HEK293 (cell line): ENCODE measurements at regions not wholly inside any gene's neighbourhood (a gene's known extent, or its start where the extent isn't known, plus 50 kb on each side); places are given as distances from the start of the nearest gene placed in this dataset.

ENCODE experiments used
- BCL11B ChIP-seq: fragments of 450-650 bp; formaldehyde crosslinking; IDR thresholded peaks from 2 replicates; pipeline ENCODE4 v1.5.1; 2016; ENCODE audit warnings: low read depth, missing biosample characterization, missing genetic modification characterization
- KLF7 ChIP-seq: fragments of 450-650 bp; formaldehyde crosslinking; IDR thresholded peaks from 2 replicates; pipeline ENCODE4 v1.5.1; 2016; ENCODE audit warnings: missing biosample characterization, missing genetic modification characterization, borderline replicate concordance
- KLF8 ChIP-seq: fragments of 450-650 bp; formaldehyde crosslinking; IDR thresholded peaks from 2 replicates; pipeline ENCODE4 v1.5.1; 2016; ENCODE audit warnings: missing biosample characterization, missing genetic modification characterization
- ZBTB1 ChIP-seq: fragments of 450-650 bp; formaldehyde crosslinking; IDR thresholded peaks from 2 replicates; pipeline ENCODE4 v1.5.1; 2016; ENCODE audit warnings: missing biosample characterization, missing genetic modification characterization
- ZBTB11 ChIP-seq: fragments of 450-650 bp; formaldehyde crosslinking; conservative IDR thresholded peaks from 2 replicates; pipeline ENCODE4 v1.5.1; 2016; ENCODE audit warnings: low read depth, missing biosample characterization, missing genetic modification characterization
- ZBTB7A ChIP-seq: fragments of 450-650 bp; formaldehyde crosslinking; IDR thresholded peaks from 2 replicates; pipeline ENCODE4 v1.5.1; 2016; ENCODE audit warnings: low read depth, missing biosample characterization, missing genetic modification characterization
- ZNF16 ChIP-seq: fragments of 450-650 bp; formaldehyde crosslinking; IDR thresholded peaks from 2 replicates; pipeline ENCODE4 v1.5.1; 2016; ENCODE audit warnings: low read depth, missing biosample characterization, missing genetic modification characterization
- ZNF18 ChIP-seq: fragments of 450-650 bp; formaldehyde crosslinking; IDR thresholded peaks from 2 replicates; pipeline ENCODE4 v1.5.1; 2016; ENCODE audit warnings: missing biosample characterization, missing genetic modification characterization
- ZNF211 ChIP-seq: fragments of 450-650 bp; formaldehyde crosslinking; IDR thresholded peaks from 2 replicates; pipeline ENCODE4 v1.5.1; 2016; ENCODE audit warnings: low read depth, missing biosample characterization, missing genetic modification characterization
- ZNF510 ChIP-seq: fragments of 450-650 bp; formaldehyde crosslinking; IDR thresholded peaks from 2 replicates; pipeline ENCODE4 v1.5.1; 2018; ENCODE audit warnings: mild to moderate bottlenecking, missing genetic modification characterization, missing biosample characterization; ENCODE audit not compliant: insufficient replicate concordance
- ZNF658 ChIP-seq: fragments of 450-650 bp; formaldehyde crosslinking; IDR thresholded peaks from 2 replicates; pipeline ENCODE4; 2016; ENCODE audit warnings: missing biosample characterization, missing genetic modification characterization
- ZNF791 ChIP-seq: fragments of 450-650 bp; formaldehyde crosslinking; IDR thresholded peaks from 2 replicates; pipeline ENCODE4 v1.5.1; 2016; ENCODE audit warnings: missing biosample characterization, missing genetic modification characterization
- TF ChIP-seq, protein P1 (sequence below): fragments of 450-650 bp; IDR thresholded peaks from 2 replicates; pipeline ENCODE4 v1.5.1; 2018; ENCODE audit warnings: missing biosample characterization, mild to moderate bottlenecking, missing genetic modification characterization
- TF ChIP-seq, protein P2 (sequence below): fragments of 450-650 bp; formaldehyde crosslinking; IDR thresholded peaks from 2 replicates; pipeline ENCODE4 v1.5.1; 2016; ENCODE audit warnings: missing biosample characterization, missing genetic modification characterization
- TF ChIP-seq, protein P3 (sequence below): fragments of 450-650 bp; formaldehyde crosslinking; IDR thresholded peaks from 2 replicates; pipeline ENCODE4 v1.5.1; 2016; ENCODE audit warnings: missing biosample characterization, missing genetic modification characterization
- TF ChIP-seq, protein P4 (sequence below): fragments of 450-650 bp; formaldehyde crosslinking; IDR thresholded peaks from 2 replicates; pipeline ENCODE4 v1.5.1; 2016; ENCODE audit warnings: missing biosample characterization, missing genetic modification characterization

GRCh38 chr18:57921708-57922107 is 118.6 kb upstream of the ATP8B1 start (continued):
- TF ChIP-seq, protein P1, sequence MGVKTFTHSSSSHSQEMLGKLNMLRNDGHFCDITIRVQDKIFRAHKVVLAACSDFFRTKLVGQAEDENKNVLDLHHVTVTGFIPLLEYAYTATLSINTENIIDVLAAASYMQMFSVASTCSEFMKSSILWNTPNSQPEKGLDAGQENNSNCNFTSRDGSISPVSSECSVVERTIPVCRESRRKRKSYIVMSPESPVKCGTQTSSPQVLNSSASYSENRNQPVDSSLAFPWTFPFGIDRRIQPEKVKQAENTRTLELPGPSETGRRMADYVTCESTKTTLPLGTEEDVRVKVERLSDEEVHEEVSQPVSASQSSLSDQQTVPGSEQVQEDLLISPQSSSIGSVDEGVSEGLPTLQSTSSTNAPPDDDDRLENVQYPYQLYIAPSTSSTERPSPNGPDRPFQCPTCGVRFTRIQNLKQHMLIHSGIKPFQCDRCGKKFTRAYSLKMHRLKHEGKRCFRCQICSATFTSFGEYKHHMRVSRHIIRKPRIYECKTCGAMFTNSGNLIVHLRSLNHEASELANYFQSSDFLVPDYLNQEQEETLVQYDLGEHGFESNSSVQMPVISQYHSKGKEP: no peak
- TF ChIP-seq ZNF658 (no peak), ZNF16 (tag by site-specific recombination) (no peak), ZNF510 (no peak), BCL11B (tag by site-specific recombination) (no peak), ZNF18 (tag by site-specific recombination) (peak; percentile 27; the same call in 1 of the 2 replicates), ZNF791 (tag by site-specific recombination) (no peak), ZNF211 (tag by site-specific recombination) (no peak), ZBTB7A (tag by site-specific recombination) (no peak), ZBTB1 (tag by site-specific recombination) (no peak), ZBTB11 (no peak), KLF7 (tag by site-specific recombination) (no peak), KLF8 (tag by site-specific recombination) (no peak)
- TF ChIP-seq, protein P2, sequence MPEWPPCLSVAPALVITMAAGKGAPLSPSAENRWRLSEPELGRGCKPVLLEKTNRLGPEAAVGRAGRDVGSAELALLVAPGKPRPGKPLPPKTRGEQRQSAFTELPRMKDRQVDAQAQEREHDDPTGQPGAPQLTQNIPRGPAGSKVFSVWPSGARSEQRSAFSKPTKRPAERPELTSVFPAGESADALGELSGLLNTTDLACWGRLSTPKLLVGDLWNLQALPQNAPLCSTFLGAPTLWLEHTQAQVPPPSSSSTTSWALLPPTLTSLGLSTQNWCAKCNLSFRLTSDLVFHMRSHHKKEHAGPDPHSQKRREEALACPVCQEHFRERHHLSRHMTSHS (tag by site-specific recombination): no peak
- TF ChIP-seq, protein P3, sequence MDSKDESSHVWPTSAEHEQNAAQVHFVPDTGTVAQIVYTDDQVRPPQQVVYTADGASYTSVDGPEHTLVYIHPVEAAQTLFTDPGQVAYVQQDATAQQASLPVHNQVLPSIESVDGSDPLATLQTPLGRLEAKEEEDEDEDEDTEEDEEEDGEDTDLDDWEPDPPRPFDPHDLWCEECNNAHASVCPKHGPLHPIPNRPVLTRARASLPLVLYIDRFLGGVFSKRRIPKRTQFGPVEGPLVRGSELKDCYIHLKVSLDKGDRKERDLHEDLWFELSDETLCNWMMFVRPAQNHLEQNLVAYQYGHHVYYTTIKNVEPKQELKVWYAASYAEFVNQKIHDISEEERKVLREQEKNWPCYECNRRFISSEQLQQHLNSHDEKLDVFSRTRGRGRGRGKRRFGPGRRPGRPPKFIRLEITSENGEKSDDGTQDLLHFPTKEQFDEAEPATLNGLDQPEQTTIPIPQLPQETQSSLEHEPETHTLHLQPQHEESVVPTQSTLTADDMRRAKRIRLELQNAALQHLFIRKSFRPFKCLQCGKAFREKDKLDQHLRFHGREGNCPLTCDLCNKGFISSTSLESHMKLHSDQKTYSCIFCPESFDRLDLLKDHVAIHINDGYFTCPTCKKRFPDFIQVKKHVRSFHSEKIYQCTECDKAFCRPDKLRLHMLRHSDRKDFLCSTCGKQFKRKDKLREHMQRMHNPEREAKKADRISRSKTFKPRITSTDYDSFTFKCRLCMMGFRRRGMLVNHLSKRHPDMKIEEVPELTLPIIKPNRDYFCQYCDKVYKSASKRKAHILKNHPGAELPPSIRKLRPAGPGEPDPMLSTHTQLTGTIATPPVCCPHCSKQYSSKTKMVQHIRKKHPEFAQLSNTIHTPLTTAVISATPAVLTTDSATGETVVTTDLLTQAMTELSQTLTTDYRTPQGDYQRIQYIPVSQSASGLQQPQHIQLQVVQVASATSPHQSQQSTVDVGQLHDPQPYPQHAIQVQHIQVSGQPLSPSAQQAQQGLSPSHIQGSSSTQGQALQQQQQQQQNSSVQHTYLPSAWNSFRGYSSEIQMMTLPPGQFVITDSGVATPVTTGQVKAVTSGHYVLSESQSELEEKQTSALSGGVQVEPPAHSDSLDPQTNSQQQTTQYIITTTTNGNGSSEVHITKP (tag by site-specific recombination): 0 out of 2 replicates have a peak, but pooled peaks have one; percentile 21
- TF ChIP-seq, protein P4, sequence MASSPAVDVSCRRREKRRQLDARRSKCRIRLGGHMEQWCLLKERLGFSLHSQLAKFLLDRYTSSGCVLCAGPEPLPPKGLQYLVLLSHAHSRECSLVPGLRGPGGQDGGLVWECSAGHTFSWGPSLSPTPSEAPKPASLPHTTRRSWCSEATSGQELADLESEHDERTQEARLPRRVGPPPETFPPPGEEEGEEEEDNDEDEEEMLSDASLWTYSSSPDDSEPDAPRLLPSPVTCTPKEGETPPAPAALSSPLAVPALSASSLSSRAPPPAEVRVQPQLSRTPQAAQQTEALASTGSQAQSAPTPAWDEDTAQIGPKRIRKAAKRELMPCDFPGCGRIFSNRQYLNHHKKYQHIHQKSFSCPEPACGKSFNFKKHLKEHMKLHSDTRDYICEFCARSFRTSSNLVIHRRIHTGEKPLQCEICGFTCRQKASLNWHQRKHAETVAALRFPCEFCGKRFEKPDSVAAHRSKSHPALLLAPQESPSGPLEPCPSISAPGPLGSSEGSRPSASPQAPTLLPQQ (tag by site-specific recombination): 0 out of 2 replicates have a peak, but pooled peaks have one; percentile 36
